IMR-90 (cell line): ENCODE measurements at regions not wholly inside any gene's neighbourhood (a gene's known extent, or its start where the extent isn't known, plus 50 kb on each side); places are given as distances from the start of the nearest gene placed in this dataset.

Experiments
- CEBPB ChIP-seq: IDR thresholded peaks from 2 replicates; pipeline ENCODE4 v1.6.1; 2012; ENCODE audit warnings: low read depth, low read length, improper control_type of control experiment
- CTCF ChIP-seq: conservative IDR thresholded peaks from 2 replicates; pipeline ENCODE4 v1.5.1; 2012; ENCODE audit warnings: mild to moderate bottlenecking, low read depth, low read length, improper control_type of control experiment
- FOS ChIP-seq: fragments of 150-350 bp; IDR thresholded peaks from 2 replicates; pipeline ENCODE4 v1.6.1; 2016; ENCODE audit warnings: low read depth, low read length
- MAFK ChIP-seq: IDR thresholded peaks from 2 replicates; pipeline ENCODE4 v1.6.1; 2012; ENCODE audit warnings: low read depth, low read length, improper control_type of control experiment
- MXI1 ChIP-seq: IDR thresholded peaks from 2 replicates; pipeline ENCODE4 v1.6.1; 2012; ENCODE audit warnings: low read depth, mild to moderate bottlenecking, low read length, moderate library complexity, borderline replicate concordance
- NFE2L2 ChIP-seq: fragments of 150-350 bp; IDR thresholded peaks from 2 replicates; pipeline ENCODE4 v1.6.1; 2016; ENCODE audit warnings: low read depth, mild to moderate bottlenecking, low read length
- POLR2A ChIP-seq: IDR thresholded peaks from 2 replicates; pipeline ENCODE4 v1.6.1; 2012; ENCODE audit warnings: mild to moderate bottlenecking, low read depth, low read length
- RAD21 ChIP-seq: IDR thresholded peaks from 2 replicates; pipeline ENCODE4 v1.6.1; 2012; ENCODE audit warnings: low read length, improper control_type of control experiment
- RCOR1 ChIP-seq: IDR thresholded peaks from 2 replicates; pipeline ENCODE4 v1.6.1; 2012; ENCODE audit warnings: mild to moderate bottlenecking, low read length, improper control_type of control experiment; ENCODE audit not compliant: insufficient replicate concordance
- RFX5 ChIP-seq: IDR thresholded peaks from 2 replicates; pipeline ENCODE4 v1.8.0; 2012; ENCODE audit warnings: low read depth, mild to moderate bottlenecking, low read length, moderate library complexity

GRCh38 chr20:39124064-39124463, 161.9 kb downstream of the DHX35 start:
- TF ChIP-seq CTCF = no peak
- no peak for TF ChIP-seq RCOR1
- TF ChIP-seq RAD21 = no peak
- no peak for TF ChIP-seq POLR2A
- TF ChIP-seq MXI1 = no peak
- no peak for TF ChIP-seq NFE2L2
- TF ChIP-seq MAFK = no peak
- TF ChIP-seq CEBPB = no peak
- no peak for TF ChIP-seq RFX5
- no peak for TF ChIP-seq FOS
